DMS 273 (cell line): ENCODE measurements at regions not wholly inside any gene's neighbourhood (a gene's known extent, or its start where the extent isn't known, plus 50 kb on each side); places are given as distances from the start of the nearest gene placed in this dataset.
"Not testable (repeated sequence)": the region's sequence is repeated elsewhere in the genome, so short reads cannot be mapped to it uniquely, and the experiment has no call there.

ENCODE experiments used
- DNase-seq: peaks from one replicate; lab custom pipeline; 2025; ENCODE audit not compliant: unreplicated experiment; lab: John Stamatoyannopoulos, UW

GRCh38 chr5:52148679-52149078, 639.0 kb upstream of the ITGA1 start:
- no peak for DNase-seq

DNA sequence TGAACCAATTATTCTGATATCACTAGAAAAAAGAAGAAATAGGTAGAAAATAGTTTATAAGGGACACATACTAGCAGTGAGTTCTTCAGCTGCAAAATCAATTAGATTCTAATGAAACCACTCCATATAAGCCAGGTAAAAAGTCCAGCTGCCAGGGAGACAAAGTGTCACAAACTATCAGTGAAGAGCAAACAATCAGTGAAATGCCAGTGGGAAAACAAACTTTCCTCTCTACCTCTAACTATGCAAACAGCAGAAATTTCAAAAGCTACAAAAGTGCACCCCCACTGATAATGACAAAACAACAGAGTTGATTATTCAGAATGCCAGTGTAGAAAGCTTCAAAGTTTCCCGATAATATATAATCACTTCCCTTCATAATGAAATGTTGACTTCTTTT, 637.2 kb upstream of the ITGA1 start:
- no peak for DNase-seq

GRCh38 chr5:52156809-52157208, 630.9 kb upstream of the ITGA1 start:
- DNase-seq, result not testable (repeated sequence)

DNA sequence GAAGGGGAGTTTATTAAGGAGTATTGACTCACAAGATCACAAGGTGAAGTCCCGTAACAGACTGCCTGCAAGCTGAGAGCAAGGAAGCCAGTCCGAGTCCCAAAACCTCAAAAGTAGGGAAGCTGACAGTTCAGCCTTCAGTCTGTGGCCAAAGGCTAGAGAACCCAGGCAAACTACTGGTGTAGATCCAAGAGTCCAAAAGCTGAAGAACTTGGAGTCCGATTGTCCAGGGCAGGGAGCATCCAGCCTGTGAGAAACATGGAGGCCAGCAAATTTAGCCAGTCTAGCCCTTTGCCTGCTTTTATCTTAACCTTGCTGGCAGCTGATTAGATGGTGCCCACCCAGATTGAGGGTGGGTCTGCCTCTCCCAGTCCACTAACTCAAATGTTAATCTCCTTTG, 621.9 kb upstream of the ITGA1 start:
- DNase-seq, result not testable (repeated sequence)

GRCh38 chr5:52173133-52173532, 614.6 kb upstream of the ITGA1 start:
- no peak for DNase-seq

- no peak for DNase-seq
These were observed 610.5 kb upstream of the ITGA1 start for GRCh38 chr5:52177193-52177592.

DNA sequence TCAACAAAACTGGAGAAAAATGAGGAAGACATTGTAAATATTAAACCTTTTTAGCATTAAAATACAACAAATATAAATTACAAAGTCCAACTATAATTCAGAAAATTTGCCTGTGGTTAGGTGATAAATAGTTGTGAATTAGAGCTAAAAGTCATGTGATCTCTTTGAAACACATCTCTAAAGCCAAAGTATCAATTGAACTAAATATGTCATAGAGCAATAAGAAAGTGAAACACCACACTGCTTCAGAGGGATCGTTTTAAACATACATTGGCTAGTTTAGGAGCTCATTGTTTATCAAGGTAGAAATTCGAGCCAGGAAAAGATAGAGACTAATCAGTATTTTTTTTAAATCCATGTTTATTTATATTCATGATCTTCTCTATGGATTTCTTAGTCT, 606.3 kb upstream of the ITGA1 start:
- no peak for DNase-seq

GRCh38 chr5:52190737-52191136, 597.0 kb upstream of the ITGA1 start:
- DNase-seq, result no peak

GRCh38 chr5:52199833-52200232, 587.9 kb upstream of the ITGA1 start:
- DNase-seq, result no peak

DNA sequence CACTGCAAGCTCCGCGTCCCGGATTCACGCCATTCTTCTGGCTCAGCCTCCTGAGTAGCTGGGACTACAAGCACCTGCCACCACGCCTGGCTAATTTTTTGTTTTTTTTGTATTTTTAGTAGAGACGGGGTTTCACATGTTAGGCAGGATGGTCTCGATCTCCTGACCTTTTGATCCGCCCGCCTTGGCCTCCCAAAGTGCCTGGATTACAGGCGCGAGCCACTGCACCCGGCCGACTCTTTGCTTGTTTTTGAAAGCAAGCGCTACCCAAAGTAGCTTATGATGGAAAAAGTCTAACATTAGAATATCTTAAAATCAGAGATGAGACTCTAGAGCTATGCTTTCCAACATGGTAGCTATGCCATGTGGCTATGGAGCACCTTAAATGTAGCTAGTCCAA, 585.5 kb upstream of the ITGA1 start:
- no peak for DNase-seq

- no peak for DNase-seq
These were observed 583.4 kb upstream of the ITGA1 start for GRCh38 chr5:52204310-52204709.
